RKO (cell line): ENCODE measurements at regions not wholly inside any gene's neighbourhood (a gene's known extent, or its start where the extent isn't known, plus 50 kb on each side); places are given as distances from the start of the nearest gene placed in this dataset.

Experiments used
- DNase-seq: peaks from one replicate; pipeline ENCODE4 v3.0.0-alpha.2; 2016; ENCODE audit warnings: low spot score

DNA sequence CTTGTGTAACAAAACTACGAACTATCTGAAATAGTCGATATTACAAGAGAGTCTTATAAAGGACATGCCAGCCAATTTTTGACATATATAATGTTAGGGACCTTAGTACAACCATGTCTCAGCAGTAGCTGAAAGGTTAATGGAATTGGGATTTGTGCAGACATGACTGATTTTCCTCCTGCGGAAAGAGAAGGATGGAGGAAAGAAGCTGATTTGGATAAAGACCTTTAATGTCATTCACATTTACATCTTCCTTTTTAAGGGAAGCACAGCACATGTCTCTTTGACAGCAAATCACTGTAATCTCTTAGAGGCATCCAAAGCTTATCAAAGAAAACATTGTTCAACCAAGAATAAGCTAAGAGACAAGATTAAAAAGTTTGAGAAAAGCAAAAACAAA, 1976.2 kb upstream of the IGFBP7 start:
- no peak for DNase-seq

DNA sequence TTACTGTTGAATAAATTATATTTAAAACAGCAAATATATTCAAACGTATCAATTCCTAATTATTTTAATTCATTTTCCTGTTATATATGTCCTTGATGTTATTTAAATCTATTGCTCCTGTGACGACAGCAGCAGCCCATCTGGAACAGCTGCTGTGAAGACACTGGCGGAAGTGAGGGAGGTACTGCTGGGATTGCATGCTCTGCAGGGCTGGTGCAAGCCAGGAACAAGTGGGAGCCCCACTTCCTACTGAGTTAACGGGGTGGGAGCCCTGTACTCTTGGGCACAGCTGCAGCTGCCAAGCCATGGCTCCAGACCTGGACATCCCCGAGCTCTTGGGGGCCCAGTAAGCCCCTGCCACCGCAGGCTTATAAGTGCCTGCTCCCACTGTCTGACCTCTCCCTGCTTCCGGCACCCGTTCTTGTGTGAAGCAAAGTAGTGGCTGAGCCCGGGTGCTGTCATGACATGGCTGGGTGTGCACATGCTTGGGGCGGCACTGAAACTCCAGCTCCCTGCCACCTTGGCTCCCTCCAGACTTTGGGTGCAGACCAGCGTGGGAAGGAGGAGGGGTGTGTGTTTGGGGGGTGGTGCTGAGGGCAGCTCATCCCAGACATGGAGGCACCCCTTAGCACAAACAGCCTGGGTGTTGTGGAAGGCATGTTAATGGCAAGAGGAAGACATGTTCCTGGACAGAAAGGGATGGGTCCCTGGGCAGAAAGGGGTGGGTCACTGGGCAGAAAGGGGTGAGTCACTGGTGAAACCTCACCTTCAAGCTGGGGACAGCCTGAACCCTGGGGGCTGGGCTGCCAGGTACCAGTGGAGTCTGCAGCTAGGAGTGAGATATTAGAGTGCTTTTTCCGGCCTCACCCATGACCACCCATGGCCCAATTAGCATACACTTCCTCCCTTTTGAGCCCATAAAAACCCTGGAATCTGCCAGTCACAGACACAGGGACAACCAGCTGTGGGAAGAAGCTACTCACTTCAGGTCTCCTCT, 1981.3 kb upstream of the IGFBP7 start:
- DNase-seq = no peak

DNA sequence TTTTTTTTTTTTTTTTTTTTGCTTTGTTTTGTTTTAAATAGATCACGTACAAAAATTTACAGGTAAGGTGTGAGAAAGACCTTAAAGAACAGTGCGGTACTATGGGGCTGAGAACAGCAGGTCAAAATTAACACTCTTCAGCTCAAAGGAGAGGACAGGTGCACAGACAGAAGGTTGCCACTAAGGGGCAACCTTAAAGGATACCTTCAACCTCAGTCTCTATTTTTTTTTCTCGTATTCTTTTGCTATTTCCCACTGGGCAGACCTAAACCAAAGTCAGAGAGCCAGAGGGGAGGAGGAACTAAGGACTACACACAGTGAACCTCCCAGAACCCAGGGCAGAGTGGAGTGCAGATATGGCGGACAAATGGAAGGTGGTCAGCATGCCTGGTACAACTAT, 1984.3 kb upstream of the IGFBP7 start:
- DNase-seq = no peak

DNA sequence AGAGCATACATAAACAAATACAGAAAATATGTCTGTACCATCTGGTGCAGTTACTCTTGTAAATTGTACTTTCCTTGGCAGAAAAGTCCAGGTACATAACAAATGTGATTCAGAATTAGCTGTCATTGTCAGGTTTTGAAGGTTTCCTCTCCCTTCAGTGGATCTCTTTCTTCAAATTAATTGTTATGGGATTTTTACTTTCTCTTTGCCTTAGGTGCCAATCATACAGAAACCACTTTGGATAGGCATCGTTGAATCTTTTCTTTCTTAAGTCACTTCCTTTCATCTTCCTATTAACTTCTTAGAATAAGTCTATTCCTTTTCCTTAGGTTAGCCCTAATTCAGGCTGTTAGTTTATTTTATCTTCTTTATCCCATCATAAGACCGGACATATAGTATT, 1992.1 kb upstream of the IGFBP7 start:
- no peak for DNase-seq

DNA sequence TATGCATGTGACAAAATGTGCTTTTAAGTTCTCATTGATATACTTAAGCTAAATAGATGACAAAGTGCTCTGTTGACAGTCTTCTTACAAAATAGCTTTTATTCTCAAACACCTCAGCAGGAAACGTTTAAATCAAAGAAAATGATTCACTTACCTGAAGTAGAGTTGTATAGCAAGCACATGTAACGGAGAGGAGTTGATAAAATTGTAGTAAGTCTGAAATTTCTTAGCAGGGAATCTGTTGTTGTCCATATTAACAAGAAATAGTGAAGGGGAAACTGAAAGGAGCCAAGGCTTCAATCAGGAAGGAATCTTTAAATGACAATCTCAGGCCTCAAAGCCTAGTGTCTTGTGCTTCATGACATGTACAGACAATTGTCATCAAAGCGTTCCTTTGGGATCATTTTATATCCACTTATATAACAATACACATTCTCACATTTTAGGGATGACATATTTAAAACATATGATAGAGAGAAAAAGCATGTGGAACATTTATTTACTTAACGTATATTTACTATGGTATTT, 2010.2 kb upstream of the IGFBP7 start:
- no peak for DNase-seq

DNA sequence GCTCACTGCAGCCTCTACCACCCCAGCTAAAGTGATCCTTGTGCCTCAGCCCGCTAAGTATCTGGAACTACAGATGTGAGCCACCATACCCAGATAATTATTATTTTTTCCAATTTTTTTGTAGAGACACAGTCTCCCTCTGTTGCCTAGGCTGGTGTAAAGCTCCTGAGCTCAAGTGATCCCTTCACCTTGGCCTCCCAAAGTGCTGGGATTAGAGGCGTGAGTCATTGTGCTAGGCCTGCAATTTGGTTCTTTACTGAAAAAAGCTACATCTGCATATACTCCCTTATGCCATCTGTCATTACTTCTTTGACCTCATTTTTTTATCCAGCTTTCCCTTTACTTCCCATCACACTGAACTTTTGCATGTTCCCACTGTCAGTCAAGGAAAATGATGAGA, 2012.4 kb upstream of the IGFBP7 start:
- DNase-seq = no peak

DNA sequence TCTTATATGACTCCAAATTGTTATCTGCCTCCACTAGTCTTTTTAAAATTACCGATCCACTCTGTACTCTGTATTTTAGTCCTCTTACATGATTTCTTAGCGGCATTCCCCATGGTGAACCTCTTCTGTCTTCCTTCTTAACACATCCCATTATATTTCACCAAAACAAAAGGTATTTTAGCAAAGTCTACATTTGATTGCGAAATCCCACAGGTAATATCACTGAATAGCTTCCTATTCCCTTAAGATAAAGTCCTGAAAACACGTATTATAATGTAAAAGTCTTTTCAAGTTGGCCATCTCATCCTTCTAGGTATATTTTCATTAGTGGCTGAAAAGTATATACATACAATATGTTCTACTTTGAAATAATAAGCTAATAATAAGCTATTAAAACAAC, 2016.0 kb upstream of the IGFBP7 start:
- no peak for DNase-seq

DNA sequence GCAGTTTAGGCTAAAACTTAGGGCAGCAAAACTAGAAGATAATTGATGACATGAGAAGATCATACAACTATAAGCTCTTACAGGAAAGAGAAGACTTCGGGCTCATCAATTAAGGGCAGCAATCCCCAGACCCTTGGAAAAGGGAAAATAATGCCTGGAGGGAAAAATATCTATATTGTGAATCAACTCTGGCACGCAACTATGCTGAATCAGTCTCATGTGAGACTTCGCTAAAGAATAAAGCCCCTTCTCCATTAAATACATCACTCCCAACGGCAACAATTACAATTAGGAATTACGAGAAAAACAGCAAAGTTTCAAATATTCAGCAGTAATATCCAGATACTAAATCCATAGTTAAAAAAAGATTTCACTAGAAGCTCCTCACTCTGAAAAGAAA, 2016.8 kb upstream of the IGFBP7 start:
- DNase-seq = no peak

DNA sequence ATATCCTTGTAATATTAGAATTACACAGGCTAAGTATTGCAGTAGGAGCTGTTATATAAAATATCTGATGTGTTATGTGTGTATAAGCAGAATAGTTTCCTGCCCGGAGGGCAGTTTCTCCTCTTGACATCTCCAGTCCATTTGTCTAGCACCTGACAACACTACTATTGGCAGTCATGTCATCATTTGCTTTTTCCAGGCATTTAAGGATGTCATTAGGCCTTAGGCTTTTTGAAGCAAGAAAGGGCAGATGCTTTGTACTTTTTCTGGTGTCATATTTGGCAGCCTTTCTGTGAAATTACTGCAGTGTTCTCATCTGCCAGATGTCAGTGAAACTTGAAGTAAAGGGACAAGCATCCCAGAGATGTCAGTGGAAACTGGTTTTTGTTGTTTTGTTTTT, 2017.6 kb upstream of the IGFBP7 start:
- no peak for DNase-seq

DNA sequence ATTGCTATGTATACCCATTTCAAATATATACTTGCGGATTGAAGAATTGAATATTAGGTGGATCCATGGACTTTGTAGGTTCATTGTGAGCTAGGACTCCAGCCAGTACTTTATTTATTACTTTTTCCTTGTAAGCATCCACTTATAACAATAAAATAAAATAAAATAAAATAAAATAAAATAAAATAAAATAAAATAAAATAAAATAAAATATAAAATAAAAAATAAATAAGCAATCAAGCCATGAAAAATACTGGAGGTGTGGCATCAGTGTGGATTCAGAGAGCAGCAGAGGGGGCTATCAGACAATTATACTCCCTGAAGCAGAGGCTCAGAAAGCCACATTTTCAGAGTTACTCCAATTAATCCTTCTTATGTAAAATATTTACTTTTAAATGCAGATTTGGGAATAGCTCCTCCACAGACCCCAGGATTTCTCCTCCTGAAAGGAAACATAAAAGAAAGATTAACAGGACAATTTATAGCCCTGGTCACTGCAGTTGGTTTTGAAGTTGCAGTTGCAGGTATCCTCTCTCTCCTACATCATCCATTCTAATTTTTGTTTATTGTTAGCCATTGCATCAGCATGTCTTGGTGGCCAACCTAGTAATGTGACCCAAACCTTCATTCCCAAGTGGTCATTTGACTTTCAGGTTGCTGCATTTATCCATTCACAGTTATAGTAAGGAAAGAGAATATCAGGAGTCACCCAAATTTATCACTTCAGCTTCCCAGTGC, 2025.2 kb upstream of the IGFBP7 start:
- DNase-seq = no peak

DNA sequence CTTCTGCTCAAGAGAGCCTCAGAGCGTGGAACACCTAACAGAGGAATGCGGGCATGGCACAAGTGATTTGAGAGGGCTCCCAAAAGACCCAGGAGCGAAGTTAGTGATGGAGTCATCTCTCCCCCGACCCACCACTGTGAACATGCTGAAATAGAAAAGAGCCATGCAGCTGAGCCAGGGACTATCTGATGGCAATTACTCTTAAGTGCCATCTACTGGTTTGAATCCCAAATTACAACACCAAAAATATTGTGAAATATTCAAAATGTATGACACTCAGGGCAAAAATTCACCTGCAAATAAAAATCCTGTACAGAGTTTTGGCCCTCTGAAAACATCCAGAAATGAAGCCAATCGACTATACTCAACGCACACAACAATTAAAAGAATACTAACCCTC, 2038.9 kb upstream of the ADGRL3 start:
- DNase-seq = no peak

DNA sequence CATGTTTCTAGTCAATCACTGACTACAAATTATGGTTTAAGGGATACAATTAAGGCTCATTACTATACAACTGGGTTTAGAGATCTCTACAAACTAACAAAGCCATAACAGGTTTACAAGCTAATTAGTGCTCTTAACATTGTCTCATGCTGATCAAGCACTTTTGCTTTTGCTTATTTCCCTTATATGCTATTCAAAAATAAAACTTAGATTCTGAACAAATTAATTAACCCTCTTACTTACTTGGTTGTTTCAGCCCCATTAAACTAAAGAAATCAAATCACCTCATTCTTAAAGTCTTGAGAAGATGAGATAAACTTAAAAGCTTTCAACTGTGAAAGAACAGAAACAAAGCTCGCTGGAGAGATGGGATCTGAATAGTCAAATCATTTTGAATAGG, 2024.5 kb upstream of the ADGRL3 start:
- no peak for DNase-seq

DNA sequence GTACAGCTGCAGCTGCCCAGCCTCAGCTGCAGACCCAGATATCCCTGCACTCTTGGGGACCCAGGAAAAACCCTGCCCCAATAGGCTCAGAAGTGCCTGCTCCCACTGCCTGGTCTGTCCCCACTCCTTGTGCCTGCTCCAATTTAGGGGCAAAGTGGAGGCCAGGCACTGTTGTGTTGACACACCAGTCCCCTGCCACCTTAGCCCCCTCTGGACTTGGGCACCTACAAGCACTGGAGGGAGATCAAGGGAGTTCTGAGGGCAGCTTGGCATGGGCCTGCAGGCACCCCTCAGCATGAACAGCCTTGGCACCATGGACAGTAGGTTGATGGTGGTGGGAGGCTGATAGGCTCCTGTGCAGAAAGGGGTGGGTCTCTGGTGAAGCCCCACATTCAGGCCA, 2020.8 kb upstream of the ADGRL3 start:
- DNase-seq = no peak

DNA sequence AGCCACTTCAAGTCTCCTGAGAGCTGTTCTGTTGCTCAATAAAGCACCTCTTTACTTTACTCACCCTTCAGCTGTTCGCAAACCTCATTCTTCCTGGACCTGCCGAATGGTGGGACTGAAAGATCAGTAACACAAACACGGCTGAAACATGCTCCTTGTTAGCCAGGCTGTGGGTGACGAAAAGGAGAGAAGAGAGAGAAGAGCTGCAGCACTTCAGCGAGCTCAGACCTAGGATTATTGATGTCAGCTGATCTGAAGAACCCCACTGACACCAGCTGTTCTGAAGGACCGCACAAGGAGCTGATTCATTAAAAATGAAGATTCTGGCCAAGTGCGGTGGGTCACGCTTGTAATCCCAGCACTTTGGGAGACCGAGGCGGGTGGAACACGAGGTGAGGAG, 2020.0 kb upstream of the ADGRL3 start:
- DNase-seq = no peak

DNA sequence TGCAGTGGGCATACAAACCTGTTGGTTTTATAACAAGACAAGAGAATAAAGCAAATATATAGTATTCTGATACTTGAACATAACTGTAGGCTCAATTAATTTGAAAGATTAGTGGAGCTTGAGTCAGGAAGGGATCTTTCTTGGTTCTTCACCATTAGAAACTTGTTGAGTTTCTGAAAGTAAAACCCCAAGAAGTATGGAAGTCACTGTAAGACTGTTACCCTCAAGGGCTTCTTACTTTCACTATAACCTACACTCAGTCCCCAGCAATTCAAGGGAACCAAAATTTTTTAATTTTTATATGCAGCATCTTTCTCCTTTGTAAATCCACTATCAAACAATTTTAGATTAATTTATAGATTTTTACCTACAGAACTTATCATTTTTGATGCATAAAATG, 2019.2 kb upstream of the ADGRL3 start:
- DNase-seq = no peak

DNA sequence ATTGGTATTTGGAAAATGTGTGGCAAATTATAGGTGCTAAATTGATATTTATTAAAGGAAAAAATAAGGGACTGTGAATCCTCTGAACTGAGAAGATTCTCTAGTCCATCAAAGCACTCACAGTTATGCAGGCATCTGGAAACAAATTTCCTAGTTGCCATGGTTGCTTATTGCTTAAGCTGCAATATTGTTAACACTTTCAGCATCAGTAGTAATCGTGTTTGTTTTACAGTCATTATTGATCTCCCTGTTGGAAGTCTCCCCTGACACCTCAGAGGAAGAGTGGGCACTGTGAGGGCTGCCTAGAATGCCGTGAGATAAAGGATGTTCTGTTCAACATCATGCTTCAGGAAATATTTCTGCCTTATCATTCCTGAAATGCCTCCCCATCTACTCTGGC, 2004.3 kb upstream of the ADGRL3 start:
- DNase-seq = no peak

DNA sequence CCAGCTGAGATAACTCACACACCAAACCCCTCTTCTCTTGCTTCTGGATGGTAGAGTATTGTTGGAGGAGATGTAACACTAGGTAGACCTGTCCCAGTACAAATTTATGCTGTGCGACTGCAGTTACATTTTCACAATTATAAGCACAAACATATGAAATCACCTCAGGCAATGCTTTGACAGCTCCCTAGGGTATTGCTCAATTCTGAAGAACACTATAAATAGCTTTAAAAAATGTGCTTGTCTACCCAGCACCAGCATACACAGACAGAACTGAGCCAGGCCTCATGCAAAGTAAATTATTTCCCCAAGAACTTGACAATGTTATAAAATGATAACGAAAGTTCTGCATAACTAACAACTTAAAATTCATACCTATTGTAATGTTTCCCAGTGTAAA, 1999.1 kb upstream of the ADGRL3 start:
- DNase-seq = no peak

DNA sequence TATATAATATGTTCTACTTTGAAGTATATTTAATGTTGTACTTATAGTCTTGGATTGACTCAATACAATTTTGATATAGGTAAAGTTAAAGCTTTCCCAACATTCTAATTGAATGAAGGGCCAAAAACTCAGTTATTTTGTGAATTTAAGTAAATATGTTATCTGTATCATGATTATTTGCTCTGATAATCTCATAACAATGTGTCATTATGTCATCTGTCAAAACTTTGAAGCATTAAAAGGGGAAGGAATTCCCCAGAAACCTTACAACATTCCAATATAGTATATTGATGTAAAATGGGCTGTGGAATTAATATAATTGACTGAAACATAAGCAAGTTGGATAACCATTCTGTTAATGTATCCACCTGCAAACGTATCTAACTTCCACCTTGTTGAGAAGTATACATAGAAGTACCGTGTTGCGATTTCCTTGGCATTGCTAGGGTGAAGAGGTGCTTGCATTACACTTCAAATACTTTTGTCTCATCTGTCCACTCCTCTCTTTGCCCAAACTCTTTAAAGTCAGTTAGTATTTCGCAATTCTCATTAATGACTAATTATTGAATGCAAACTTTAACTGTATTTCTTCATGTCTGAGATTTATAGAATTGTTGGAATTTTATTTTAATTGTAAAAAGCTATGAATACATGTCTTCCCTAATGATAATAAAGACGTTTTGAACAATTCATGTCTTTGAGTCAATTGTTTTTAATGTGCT, 1982.1 kb upstream of the ADGRL3 start:
- DNase-seq = no peak

DNA sequence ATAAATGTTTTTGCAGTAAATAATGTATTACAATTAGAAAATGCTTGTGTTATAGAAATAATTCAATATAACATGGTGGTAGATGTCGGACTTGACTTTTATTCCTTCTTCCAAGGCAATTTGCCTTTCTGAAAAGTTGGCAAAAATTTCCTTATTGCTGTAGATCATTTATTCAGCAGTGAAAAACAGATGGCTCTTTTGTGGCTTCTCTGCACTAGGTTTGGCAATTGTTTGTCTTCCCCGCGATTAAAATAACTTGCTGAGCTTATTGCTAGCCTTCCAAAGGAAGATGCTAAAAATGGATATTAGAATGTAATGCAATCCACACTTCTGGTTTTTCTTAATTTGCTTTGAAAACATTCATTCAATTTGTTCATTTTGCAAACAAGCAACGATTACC, 1977.9 kb upstream of the ADGRL3 start:
- no peak for DNase-seq

DNA sequence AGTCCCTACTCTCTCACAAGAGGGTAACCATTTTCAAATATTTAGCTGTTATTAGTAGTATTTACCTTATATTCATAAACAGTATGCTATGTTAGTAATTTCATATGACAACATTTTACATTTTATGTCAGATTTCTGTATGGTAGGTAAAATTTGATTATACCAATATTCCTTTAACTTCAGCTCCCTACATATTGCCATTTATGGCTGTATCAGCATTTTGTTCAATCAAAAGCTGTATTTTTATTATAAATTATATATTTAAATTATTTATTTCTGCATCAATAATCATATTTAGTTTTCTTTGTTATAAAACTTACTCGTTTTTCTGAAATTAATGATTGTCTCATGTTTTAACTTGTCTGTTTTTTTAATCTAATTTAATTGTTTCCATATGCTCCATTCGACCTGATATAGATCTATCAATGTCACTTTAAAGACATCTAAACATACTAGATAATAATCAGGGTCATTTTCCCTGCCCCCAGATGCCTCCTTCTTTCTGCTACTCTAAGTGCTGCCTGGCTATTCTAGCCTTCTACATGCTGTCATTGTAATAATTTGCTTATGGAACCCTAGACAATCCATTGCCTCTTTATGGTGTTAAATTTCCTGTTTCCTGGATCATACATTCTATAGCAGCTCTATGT, 1976.7 kb upstream of the ADGRL3 start:
- no peak for DNase-seq

DNA sequence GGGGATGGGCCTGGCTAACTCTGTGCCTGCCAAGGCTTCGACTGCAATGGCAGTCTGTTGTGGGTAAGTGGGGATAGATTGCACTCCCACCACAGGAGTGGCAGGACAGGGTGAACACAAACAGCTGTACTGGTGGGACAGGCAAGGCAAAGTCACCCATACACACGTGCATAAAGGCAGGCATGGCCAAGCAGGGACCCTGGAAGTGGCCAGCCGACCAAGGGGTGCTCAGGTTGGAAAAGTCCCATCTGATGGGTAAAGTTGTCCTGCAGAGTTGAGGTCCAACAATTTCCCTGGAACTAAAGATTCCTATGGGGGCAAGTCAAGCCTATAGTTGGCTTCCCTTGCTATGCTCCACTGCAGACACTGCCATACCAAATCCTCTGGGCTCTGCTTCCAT, 1961.9 kb upstream of the ADGRL3 start:
- DNase-seq = no peak

DNA sequence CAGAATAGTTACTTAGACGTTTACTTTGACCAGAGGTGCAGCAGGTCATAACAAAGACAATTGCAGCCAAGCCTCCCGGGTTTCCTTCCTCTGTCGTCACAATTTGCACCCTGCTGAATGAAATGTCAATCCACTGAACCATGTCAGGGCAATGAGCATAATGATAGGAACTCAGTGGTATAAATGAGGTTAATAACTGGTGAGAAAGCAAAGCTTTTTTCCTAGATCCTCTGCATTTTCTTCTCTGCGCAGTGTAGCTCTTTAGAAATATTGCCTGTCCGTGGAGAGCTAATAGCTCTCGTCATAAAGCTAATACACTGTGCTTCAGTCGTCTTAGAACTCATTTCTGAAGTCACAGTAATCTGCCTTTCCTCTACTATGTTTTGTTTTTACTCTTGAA, 1960.1 kb upstream of the ADGRL3 start:
- no peak for DNase-seq
